ENCODE measurements at regions not wholly inside any gene's neighbourhood (a gene's known extent, or its start where the extent isn't known, plus 50 kb on each side); places are given as distances from the start of the nearest gene placed in this dataset.
"Not testable (repeated sequence)": the region's sequence is repeated elsewhere in the genome, so short reads cannot be mapped to it uniquely, and the experiment has no call there.

GRCh38 chr5:38756068-38756467, 89.7 kb upstream of the OSMR start:
- no peak for DNase-seq

DNA sequence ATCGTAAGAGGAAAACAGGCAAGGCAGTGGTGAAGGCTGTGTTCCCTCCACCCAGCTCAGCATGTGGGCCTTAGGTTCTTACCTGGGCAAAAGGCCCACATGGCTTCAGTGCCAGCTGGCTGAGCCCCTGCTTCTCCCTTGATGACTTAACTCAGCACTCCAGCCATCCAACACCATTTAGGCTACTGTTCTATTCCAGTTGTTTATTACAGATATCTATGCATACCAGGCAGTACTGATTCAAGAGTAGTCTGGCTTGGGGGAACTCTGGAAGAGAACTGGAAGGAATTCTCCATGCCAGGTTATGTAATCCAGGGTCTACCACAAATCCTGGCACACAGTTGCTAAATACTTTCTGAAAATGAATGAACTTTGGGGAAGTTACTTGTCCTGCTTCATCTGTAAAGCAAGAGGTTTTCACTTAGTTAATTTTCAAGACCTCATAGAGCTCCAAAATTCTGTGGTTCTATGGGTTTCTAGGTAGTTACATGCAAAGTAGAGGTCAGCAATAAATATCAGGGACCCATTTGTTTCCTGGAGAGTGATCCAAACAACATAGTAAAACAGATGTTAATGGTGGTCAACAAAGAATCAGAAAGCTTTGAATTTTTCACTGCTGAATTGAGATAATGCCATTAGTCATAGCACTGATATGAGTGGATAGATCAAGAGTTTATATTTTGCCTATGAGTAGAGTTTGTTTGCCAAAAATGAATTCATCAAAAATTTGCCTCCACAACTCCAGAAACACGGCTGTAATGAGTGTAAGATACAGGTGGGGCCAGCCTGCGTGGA, 88.2 kb upstream of the OSMR start:
- no peak for DNase-seq

GRCh38 chr5:38758774-38759600, 86.8 kb upstream of the OSMR start:
- DNase-seq, result no peak

GRCh38 chr5:38764937-38765391, 80.8 kb upstream of the OSMR start:
- DNase-seq, result no peak

GRCh38 chr5:38765399-38765861, 80.4 kb upstream of the OSMR start:
- DNase-seq, result no peak

GRCh38 chr5:38766151-38766550, 79.7 kb upstream of the OSMR start:
- no peak for DNase-seq

- no peak for DNase-seq
Measured at GRCh38 chr5:38768412-38769211, 77.2 kb upstream of the OSMR start.

GRCh38 chr5:38772471-38772870, 73.3 kb upstream of the OSMR start:
- DNase-seq, result no peak

- no peak for DNase-seq
Measured at GRCh38 chr5:38775218-38775840, 70.5 kb upstream of the OSMR start.

- DNase-seq, result no peak
Measured at GRCh38 chr5:38776149-38776896, 69.5 kb upstream of the OSMR start.

- DNase-seq, result no peak
Measured at GRCh38 chr5:38777111-38777510, 68.7 kb upstream of the OSMR start.

GRCh38 chr5:38780316-38780715, 65.5 kb upstream of the OSMR start:
- DNase-seq, result no peak

DNA sequence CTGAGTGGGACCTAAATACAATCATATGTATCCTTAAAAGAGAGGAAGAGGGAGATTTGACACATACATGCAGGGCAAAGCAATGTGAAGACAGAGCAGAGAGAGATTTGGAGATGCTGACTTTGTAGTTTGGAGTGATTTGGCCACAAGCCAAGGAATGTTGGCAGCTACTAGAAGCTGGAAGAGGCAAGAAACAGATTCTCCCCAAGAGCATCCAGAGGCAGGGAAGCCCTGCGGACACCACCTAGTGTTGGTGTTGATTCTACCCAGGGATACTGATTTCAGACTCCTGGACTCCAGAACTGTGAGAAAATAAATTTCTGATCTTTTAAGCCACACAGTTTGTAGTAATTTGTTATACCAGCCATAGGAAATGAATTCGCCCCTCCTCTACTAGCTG, 64.9 kb upstream of the OSMR start:
- peak; percentile 7 for DNase-seq

GRCh38 chr5:38782180-38782835, 63.5 kb upstream of the OSMR start:
- no peak for DNase-seq

GRCh38 chr5:38783011-38783561, 62.7 kb upstream of the OSMR start:
- DNase-seq, result peak; percentile 26

- DNase-seq, result no peak
Measured at GRCh38 chr5:38789134-38789533, 56.7 kb upstream of the OSMR start.

- no peak for DNase-seq
Measured at GRCh38 chr5:38789777-38790176, 56.0 kb upstream of the OSMR start.

GRCh38 chr5:38790268-38790667, 55.5 kb upstream of the OSMR start:
- DNase-seq, result no peak

GRCh38 chr5:38790891-38791290, 54.9 kb upstream of the OSMR start:
- DNase-seq, result no peak

- DNase-seq, result no peak
Measured at GRCh38 chr5:38793099-38793498, 52.7 kb upstream of the OSMR start.

- DNase-seq, result not testable (repeated sequence)
Measured at GRCh38 chr5:38794037-38794436, 51.8 kb upstream of the OSMR start.
